ENCODE measurements at regions not wholly inside any gene's neighbourhood (a gene's known extent, or its start where the extent isn't known, plus 50 kb on each side); places are given as distances from the start of the nearest gene placed in this dataset.

- ATAC-seq = no peak
- TF ChIP-seq ISL1 (CRISPR knock-in tag; IDR thresholded peaks at IDR 0.05) (no peak), ZFP3 (CRISPR knock-in tag; IDR thresholded peaks at IDR 0.05) (no peak), ZNF8 (CRISPR knock-in tag; IDR thresholded peaks at IDR 0.05) (no peak), TCF4 (CRISPR knock-in tag; IDR thresholded peaks at IDR 0.05; ENCODE audit: borderline replicate concordance) (no peak), ESRRG (CRISPR knock-in tag; IDR thresholded peaks at IDR 0.05) (no peak), PATZ1 (CRISPR knock-in tag; IDR thresholded peaks at IDR 0.05; ENCODE audit: borderline replicate concordance) (no peak), ARNTL (CRISPR knock-in tag; IDR thresholded peaks at IDR 0.05; ENCODE audit: borderline replicate concordance, low read depth) (no peak), GLIS3 (CRISPR knock-in tag; IDR thresholded peaks at IDR 0.05) (no peak), TSHZ2 (CRISPR knock-in tag; IDR thresholded peaks at IDR 0.05) (no peak), CREB5 (CRISPR knock-in tag; IDR thresholded peaks at IDR 0.05; ENCODE audit: low read depth) (no peak), PPARA (CRISPR knock-in tag; IDR thresholded peaks at IDR 0.05; ENCODE audit: borderline replicate concordance) (no peak), POU6F1 (CRISPR knock-in tag; IDR thresholded peaks at IDR 0.05; ENCODE audit: borderline replicate concordance, low read depth) (no peak)
Measured at GRCh38 chr12:16919551-16919950, 313.6 kb upstream of the LMO3 start.

GRCh38 chr12:16914853-16915252 is 308.9 kb upstream of the LMO3 start:
- TF ChIP-seq ZFP30 (CRISPR knock-in tag; IDR thresholded peaks at IDR 0.05) (no peak), ZNF565 (CRISPR knock-in tag; conservative IDR thresholded peaks at IDR 0.05; ENCODE audit: low read depth) (no peak), CSDC2 (CRISPR knock-in tag; IDR thresholded peaks at IDR 0.05) (no peak)
- ATAC-seq = no peak

GRCh38 chr12:16913832-16914490 is 308.0 kb upstream of the LMO3 start:
- TF ChIP-seq TOX (CRISPR knock-in tag; IDR thresholded peaks at IDR 0.05; ENCODE audit: borderline replicate concordance) (no peak), BACH2 (CRISPR knock-in tag; IDR thresholded peaks at IDR 0.05; ENCODE audit: borderline replicate concordance) (no peak), ZNF8 (CRISPR knock-in tag; IDR thresholded peaks at IDR 0.05) (no peak), ISL1 (CRISPR knock-in tag; IDR thresholded peaks at IDR 0.05) (no peak), ZC3H10 (CRISPR knock-in tag; IDR thresholded peaks at IDR 0.05) (no peak), PATZ1 (CRISPR knock-in tag; IDR thresholded peaks at IDR 0.05; ENCODE audit: borderline replicate concordance) (no peak), ZNF70 (CRISPR knock-in tag; IDR thresholded peaks at IDR 0.05) (no peak), GLIS3 (CRISPR knock-in tag; IDR thresholded peaks at IDR 0.05) (no peak), CREB5 (CRISPR knock-in tag; IDR thresholded peaks at IDR 0.05; ENCODE audit: low read depth) (no peak), ZFP30 (CRISPR knock-in tag; IDR thresholded peaks at IDR 0.05) (no peak), SNAI2 (CRISPR knock-in tag; IDR thresholded peaks at IDR 0.05) (no peak), ZFP3 (CRISPR knock-in tag; IDR thresholded peaks at IDR 0.05) (no peak), POU6F1 (CRISPR knock-in tag; IDR thresholded peaks at IDR 0.05; ENCODE audit: borderline replicate concordance, low read depth) (no peak), TCF4 (CRISPR knock-in tag; IDR thresholded peaks at IDR 0.05; ENCODE audit: borderline replicate concordance) (no peak), ZNF565 (CRISPR knock-in tag; conservative IDR thresholded peaks at IDR 0.05; ENCODE audit: low read depth) (no peak), PPARA (CRISPR knock-in tag; IDR thresholded peaks at IDR 0.05; ENCODE audit: borderline replicate concordance) (no peak), CSRNP3 (CRISPR knock-in tag; IDR thresholded peaks at IDR 0.05) (no peak), CSDC2 (CRISPR knock-in tag; IDR thresholded peaks at IDR 0.05) (no peak)
- ATAC-seq = no peak

Data from SK-N-SH treated with all-trans-retinoic acid at 6 μM for 48 hours (cell line).